Stomach (tissue), 8 donors: ENCODE measurements at regions not wholly inside any gene's neighbourhood (a gene's known extent, or its start where the extent isn't known, plus 50 kb on each side); places are given as distances from the start of the nearest gene placed in this dataset.

Source experiments
- DNase-seq, 2 donors: peaks; one replicate each; pipeline versions ENCODE4 v3.0.0 to v3.0.0-alpha.2; 2013 to 2019
- H3K27ac ChIP-seq, 5 donors: fragments of 200-600 bp in 4 of 5; sonication (generic) in 4 of 5; one replicate each; pipeline ENCODE4 v1.5.1; 2013 to 2019; ENCODE audit warnings: mild to moderate bottlenecking in 1 of 5, moderate library complexity in 1 of 5
- H3K27me3 ChIP-seq, 3 donors: fragments of 200-600 bp; sonication (generic); one replicate each; pipeline ENCODE4 v1.5.1; 2017 to 2019; ENCODE audit warnings: mixed run types in 1 of 3
- H3K36me3 ChIP-seq, 4 donors: fragments of 200-600 bp; sonication (generic); 1 replicate in 3 of 4; 2 replicates in 1 of 4; pipeline ENCODE4 v1.5.1; 2016 to 2019
- H3K4me1 ChIP-seq, 4 donors: fragments of 200-600 bp; sonication (generic); one replicate each; pipeline ENCODE4 v1.5.1; 2016 to 2019
- H3K4me3 ChIP-seq, 4 donors: fragments of 200-600 bp; sonication (generic) in 3 of 4; one replicate each; pipeline ENCODE4 v1.5.1; 2016 to 2019; ENCODE audit warnings: mild to moderate bottlenecking in 1 of 4
- H3K9me3 ChIP-seq, 4 donors: fragments of 200-600 bp; sonication (generic); one replicate each; pipeline ENCODE4 v1.5.1; 2016 to 2019
- EP300 ChIP-seq: sonication (generic); formaldehyde crosslinking; IDR thresholded peaks from one replicate; pipeline ENCODE4 v1.6.1; 2017; ENCODE audit warnings: antibody characterized with exemption
- POLR2A ChIP-seq, 4 donors: fragments of 450-650 bp; IDR thresholded peaks; one replicate each; pipeline ENCODE4 v1.6.1; 2016; ENCODE audit warnings: antibody characterized with exemption in 4 of 4, control low read depth in 2 of 4, mild to moderate bottlenecking in 1 of 4, moderate library complexity in 1 of 4
- POLR2AphosphoS5 ChIP-seq, 3 donors: sonication (generic); formaldehyde crosslinking; IDR thresholded peaks; one replicate each; pipeline ENCODE4 v1.6.1; 2016; ENCODE audit warnings: antibody characterized with exemption in 3 of 3
- WGBS, 5 donors: extraction: QIAGEN DNeasy Blood & Tissue Kit in 3 of 5; methylation state at CpG; one replicate each; pipeline versions ENCODE4 v1.1.5 to v1.1.7; 2013 to 2018; 5-methylcytosine and 5-hydroxymethylcytosine counted together
- intact Hi-C: fragments of 100-400 bp; cut with DNase I; formaldehyde crosslinking; loops from one replicate; pipeline ENCODE4 v1.15.1; 2023; ENCODE audit warnings: low total_unique reads
- TF ChIP-seq, protein P1 (sequence below), 7 experiments: fragments of 450-650 bp in 4 of 7; fragments of 200-600 bp in 3 of 7; sonication (generic) in 3 of 7; IDR thresholded peaks; one replicate each; pipeline ENCODE4 v1.5.1; 2016 to 2019; ENCODE audit warnings: antibody characterized with exemption in 7 of 7, control low read depth in 2 of 7, mild to moderate bottlenecking in 1 of 7
- donor health status: healthy with polysubstance abuse.
- donor health status: Bipolar disorder and iron deficiency.
- donor health status: healthy.

GRCh38 chr4:123858465-123858864 lies 461.9 kb downstream of the SPRY1 start:
- Histone ChIP-seq H3K4me1 (peaks cover 0 to 12% (median 5%) of the 10 kb centered on the region in 4 donors), H3K36me3 (no peaks in the 10 kb centered on the region), H3K9me3 (no peaks in the 10 kb centered on the region), H3K27me3 (no peaks in the 10 kb centered on the region), H3K27ac (no peak overlapping the region), H3K4me3 (no peak overlapping the region)
- intact Hi-C loops: no loop called here
- 85 to 97% (median 93%) methylated on average over 1 of the region's 1 CpG for WGBS, 5 donors
- TF ChIP-seq, protein P1, sequence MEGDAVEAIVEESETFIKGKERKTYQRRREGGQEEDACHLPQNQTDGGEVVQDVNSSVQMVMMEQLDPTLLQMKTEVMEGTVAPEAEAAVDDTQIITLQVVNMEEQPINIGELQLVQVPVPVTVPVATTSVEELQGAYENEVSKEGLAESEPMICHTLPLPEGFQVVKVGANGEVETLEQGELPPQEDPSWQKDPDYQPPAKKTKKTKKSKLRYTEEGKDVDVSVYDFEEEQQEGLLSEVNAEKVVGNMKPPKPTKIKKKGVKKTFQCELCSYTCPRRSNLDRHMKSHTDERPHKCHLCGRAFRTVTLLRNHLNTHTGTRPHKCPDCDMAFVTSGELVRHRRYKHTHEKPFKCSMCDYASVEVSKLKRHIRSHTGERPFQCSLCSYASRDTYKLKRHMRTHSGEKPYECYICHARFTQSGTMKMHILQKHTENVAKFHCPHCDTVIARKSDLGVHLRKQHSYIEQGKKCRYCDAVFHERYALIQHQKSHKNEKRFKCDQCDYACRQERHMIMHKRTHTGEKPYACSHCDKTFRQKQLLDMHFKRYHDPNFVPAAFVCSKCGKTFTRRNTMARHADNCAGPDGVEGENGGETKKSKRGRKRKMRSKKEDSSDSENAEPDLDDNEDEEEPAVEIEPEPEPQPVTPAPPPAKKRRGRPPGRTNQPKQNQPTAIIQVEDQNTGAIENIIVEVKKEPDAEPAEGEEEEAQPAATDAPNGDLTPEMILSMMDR (IDR thresholded peaks at IDR 0.05): no peak
- TF ChIP-seq EP300: no peak
- TF ChIP-seq POLR2AphosphoS5 (IDR thresholded peaks at IDR 0.05): no peak
- no peak for TF ChIP-seq POLR2A (IDR thresholded peaks at IDR 0.05)
- no peak for DNase-seq

- DNase-seq: no peak
- WGBS, 5 donors: 72 to 81% (median 77%) methylated on average over 4 of the region's 4 CpGs
- TF ChIP-seq POLR2A (IDR thresholded peaks at IDR 0.05): no peak
- TF ChIP-seq, protein P1 (IDR thresholded peaks at IDR 0.05): no peak
- TF ChIP-seq POLR2AphosphoS5 (IDR thresholded peaks at IDR 0.05): no peak
- no peak for TF ChIP-seq EP300
- intact Hi-C loops: no loop called here
- H3K27ac ChIP-seq: no peak overlapping the region
- no peaks in the 10 kb centered on the region for H3K4me1 ChIP-seq
- no peaks in the 10 kb centered on the region for H3K27me3 ChIP-seq
- no peaks in the 10 kb centered on the region for H3K9me3 ChIP-seq
- H3K36me3 ChIP-seq: no peaks in the 10 kb centered on the region
- H3K4me3 ChIP-seq: no peak overlapping the region
These were observed 466.2 kb downstream of the SPRY1 start for GRCh38 chr4:123862812-123863211.

DNA sequence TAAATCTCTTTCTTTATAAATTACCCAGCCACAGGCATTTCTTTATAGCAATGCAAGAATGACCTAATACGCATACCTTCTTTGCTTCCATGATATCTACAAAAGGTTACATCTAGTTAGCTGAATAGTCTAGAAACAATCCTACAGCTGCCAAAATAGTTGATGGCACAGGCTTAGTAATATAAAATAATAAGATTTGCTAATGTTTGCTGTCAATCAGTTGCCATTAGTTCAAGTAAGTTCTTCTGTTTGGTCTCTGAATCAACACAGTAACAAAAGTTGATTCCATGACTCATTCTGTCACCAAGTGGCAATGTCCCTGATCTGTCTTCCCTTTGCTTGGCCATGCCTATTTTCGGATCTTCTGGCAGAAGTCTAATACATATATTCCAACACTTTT lies 470.2 kb downstream of the SPRY1 start:
- Histone ChIP-seq H3K4me3 (no peak overlapping the region), H3K27me3 (no peaks in the 10 kb centered on the region), H3K4me1 (no peaks in the 10 kb centered on the region), H3K36me3 (no peaks in the 10 kb centered on the region), H3K9me3 (no peaks in the 10 kb centered on the region), H3K27ac (no peak overlapping the region)
- no peak for DNase-seq
- WGBS, 5 donors: 90 to 97% (median 95%) methylated on average over 2 of the region's 2 CpGs
- TF ChIP-seq POLR2A (IDR thresholded peaks at IDR 0.05): no peak
- no peak for TF ChIP-seq EP300
- TF ChIP-seq, protein P1 (IDR thresholded peaks at IDR 0.05): no peak
- TF ChIP-seq POLR2AphosphoS5 (IDR thresholded peaks at IDR 0.05): no peak
- intact Hi-C loops: no loop called here

DNA sequence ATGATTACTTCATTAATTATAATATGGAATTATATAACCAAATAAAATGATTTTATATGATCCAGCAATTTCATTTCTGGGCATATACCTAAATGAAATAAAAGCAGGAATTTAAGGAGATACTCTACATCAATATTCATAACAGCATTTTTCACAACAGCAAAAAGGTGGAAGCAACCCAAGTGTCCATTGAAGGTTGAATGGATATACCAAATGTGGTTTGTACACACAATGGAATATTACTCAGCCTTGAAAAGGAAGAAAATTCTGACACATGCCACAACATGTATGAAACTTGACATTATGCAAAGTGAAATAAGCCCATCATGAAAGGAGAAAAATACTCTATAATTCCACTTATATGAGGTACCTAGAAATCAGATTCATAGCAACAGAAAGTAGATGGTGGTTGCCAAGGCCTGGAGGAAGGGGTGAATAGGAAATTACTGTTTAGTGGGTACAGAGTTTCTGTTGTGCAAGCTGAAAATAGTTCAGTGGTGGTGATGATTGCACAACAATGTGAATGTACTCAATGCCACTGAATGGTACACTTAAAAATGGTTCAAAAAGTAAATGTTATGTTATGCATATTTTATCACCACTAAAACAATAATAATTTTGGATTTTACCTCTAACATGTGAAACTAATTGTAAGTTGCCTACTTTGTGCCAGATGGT lies 471.5 kb downstream of the SPRY1 start:
- no peak overlapping the region for H3K27ac ChIP-seq
- H3K4me3 ChIP-seq: no peak overlapping the region
- DNase-seq: no peak
- no peaks in the 10 kb centered on the region for H3K27me3 ChIP-seq
- intact Hi-C loops: no loop called here
- H3K4me1 ChIP-seq: no peaks in the 10 kb centered on the region
- no peaks in the 10 kb centered on the region for H3K9me3 ChIP-seq
- TF ChIP-seq POLR2A (IDR thresholded peaks at IDR 0.05) (no peak), POLR2AphosphoS5 (IDR thresholded peaks at IDR 0.05) (no peak), EP300 (no peak)
- TF ChIP-seq, protein P1 (IDR thresholded peaks at IDR 0.05): no peak
- H3K36me3 ChIP-seq: no peaks in the 10 kb centered on the region
